Right renal cortex interstitium (tissue), 3 donors: ENCODE measurements at regions not wholly inside any gene's neighbourhood (a gene's known extent, or its start where the extent isn't known, plus 50 kb on each side); places are given as distances from the start of the nearest gene placed in this dataset.
"Not testable (repeated sequence)": the region's sequence is repeated elsewhere in the genome, so short reads cannot be mapped to it uniquely, and the experiment has no call there.

Experiments used
- DNase-seq, 3 donors: peaks; one replicate each; pipeline ENCODE4 v3.0.0-alpha.2; 2013; ENCODE audit warnings: low read depth in 3 of 3, low spot score in 2 of 3

DNA sequence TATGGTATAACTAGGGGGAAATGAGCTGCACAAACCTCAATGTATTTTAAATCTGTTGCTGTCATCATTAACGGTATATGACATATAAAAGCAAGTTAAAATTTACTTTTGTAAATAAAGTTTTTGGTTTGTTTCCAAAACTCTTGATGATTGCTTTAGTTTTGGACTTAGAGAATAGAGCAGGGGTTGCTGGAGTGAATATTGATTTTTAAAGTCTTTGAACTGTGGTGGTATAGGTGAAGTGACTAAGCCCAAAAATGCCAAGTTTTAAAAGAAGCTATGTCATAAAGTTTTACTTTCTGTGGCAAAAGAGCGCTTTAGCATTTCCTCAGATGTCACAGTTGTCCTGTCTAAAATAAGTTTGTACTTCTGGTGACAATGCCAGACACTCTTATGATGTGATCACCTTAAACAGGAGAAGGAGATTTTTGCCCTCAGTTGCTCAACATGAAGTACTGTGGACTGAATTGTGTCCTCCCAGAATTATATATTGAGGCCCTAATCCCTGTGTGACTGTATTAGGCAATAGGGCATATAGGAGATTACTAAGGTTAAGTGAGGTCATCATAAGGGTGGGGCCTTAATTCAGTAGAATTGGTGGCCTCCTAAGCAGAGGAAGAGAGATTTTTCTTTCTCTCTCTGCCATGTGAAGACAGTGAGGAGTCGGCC is 175.2 kb upstream of the PLGLB1 start:
- DNase-seq = not testable (repeated sequence)

DNA sequence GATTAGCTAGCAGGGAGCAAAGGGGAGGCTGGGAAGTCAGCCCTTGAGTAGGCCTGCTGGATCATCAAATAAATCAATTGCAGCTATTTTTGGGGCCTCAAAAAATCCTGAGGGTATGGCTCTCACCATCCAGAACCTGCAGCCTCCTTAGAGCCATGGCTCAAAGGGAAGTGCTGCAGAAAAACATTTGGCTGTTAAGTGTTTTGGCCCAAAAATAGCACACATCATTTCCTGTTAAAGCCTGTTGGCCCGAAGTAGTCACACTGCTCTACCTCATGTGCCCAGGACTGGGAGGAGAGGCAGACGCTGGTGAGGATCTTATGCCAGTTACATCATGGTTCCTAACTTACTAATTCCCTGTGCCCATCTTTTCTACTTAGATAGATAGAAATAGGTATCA is 176.8 kb upstream of the PLGLB1 start:
- DNase-seq = not testable (repeated sequence)

DNA sequence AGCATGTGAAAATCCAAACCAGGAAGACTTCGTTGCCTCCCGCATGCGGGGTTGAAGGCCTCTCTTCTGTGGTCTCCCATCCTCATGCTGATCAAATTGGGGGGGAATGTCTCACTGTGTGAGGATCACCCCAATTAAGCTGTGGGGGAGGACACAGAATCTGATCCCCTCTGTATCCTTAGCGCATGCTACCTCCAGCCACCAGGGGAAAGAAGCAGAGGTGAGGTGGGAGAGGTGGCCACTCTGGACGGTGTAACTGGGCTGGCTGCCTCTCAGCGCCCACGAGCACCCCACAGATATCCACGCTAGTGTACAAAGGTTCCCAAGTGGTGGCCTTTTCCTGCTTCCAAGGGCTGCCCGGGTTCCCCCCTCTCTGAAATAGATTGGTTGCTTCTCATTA is 177.6 kb upstream of the PLGLB1 start:
- not testable (repeated sequence) for DNase-seq

- DNase-seq = not testable (repeated sequence)
Measured at GRCh38 chr2:87204569-87205147, 183.0 kb upstream of the PLGLB1 start.

- not testable (repeated sequence) for DNase-seq
Measured at GRCh38 chr2:87212938-87213337, 191.3 kb upstream of the PLGLB1 start.

GRCh38 chr2:87217005-87217404 is 195.4 kb upstream of the PLGLB1 start:
- DNase-seq = not testable (repeated sequence)

DNA sequence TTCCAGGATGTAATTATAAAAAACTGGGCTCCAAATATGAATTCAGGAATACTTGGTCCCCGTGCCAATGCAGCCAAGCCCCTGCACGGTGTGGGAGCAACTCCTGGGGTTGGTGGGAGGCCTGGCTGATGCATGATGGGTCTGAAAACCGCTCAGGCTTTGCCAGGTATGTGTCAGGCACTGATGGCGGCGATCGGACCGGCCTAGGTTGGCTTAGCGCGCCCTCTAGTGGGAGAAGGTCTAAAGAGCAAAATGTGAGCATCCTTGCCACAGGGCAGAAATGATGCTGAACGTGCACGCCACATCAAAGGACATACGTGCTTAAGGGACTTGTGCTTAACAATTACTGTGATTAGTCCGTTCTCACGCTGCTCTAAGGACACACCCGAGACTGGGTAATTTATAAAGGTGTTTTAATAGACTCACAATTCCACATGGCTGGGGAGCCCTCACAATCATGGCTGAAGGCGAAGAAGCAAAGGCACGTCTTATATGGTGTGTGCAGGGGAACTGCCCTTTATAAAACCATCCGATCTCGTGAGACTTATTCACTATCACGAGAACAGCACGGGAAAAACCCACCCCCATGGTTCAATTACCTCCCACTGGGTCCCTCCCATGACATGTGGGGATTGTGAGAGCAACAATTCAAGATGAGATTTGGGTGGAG is 196.2 kb upstream of the PLGLB1 start:
- not testable (repeated sequence) for DNase-seq

DNA sequence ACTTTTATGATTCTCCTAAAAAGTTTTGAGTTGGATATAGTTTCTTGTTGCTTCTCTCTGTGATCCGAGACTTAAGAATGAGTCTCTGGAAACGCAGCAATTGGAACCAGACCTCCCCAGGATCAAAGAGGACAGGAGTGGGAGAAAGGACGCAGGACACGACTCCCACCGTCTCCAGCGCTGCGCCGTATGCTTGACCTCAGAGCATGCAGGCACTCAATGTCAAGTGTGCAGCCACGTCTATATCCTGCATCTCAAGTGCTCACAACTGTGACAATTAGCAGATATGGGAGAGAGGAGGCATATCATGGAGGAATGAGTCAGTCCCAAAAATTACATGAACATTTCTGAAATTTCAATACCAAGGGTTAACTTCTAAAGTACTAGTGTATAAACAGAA is 199.0 kb upstream of the PLGLB1 start:
- DNase-seq = not testable (repeated sequence)

DNA sequence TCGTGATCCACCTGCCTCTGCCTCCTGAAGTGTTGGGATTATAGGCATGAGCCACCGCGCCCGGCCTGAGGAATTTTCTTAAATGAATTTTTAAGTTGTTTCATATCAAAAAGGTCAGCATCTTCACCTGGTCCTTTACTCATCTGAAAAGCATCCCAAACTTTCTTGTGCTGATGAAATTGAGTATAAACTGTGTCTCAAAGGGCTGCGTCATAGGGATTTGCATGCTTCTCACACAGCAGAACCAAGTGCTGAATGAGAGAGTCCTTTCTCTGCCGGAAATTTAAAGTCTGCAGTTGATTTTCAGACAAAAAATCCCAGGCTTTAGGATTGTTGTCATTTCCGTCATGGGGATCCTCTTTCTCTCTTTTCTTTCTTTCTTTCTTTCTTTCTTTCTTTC is 200.5 kb upstream of the PLGLB1 start:
- DNase-seq = not testable (repeated sequence)

DNA sequence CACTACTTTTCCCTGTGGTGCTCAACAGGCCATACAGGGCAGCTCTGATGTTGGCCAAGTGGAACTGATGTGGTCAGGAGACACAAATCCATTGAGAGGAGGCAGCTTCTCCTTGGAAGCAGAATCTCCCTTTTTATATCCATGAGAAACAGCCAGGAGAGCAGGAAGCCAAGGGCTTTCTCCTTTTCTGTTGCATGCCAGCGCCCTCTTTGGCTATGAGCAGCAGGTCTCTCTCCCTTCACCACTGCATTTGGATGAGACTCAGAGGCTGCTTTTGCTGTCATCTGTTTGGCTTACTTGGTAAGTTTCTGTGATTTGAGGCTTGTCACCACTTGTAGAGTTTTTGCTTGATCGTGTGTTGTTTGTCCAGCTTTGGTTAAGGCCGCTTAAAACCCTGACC is 202.2 kb upstream of the PLGLB1 start:
- DNase-seq = not testable (repeated sequence)

DNA sequence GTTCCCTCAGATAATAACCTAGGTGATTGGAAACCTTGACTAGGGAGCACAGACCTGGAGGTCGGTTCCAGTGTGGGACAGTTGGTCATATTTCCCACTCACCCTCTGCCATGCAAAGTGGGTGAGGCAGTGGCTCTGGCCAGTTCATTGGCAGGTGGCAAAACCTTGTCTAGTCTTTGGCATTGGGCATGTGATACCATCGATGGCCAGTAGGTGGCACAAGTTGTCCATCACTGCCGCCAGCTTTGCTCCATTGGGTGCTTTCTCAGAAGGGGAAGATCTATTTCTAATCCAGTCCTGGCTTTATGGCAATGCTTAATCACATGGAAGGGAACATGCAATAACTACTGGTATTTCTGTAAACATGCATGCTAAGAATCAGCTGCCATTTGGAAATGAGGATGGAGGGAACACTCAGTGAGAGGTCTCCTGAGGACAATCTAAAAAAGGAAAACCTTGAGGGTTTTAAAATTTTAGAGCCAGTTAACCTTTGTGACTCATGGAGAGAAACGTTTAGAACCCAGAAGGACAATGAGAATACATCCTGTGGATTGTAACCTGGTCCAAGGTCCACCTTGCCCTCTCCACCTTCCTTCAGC is 207.5 kb upstream of the PLGLB1 start:
- not testable (repeated sequence) for DNase-seq

- not testable (repeated sequence) for DNase-seq
Measured at GRCh38 chr2:87229964-87230363, 208.3 kb upstream of the PLGLB1 start.

DNA sequence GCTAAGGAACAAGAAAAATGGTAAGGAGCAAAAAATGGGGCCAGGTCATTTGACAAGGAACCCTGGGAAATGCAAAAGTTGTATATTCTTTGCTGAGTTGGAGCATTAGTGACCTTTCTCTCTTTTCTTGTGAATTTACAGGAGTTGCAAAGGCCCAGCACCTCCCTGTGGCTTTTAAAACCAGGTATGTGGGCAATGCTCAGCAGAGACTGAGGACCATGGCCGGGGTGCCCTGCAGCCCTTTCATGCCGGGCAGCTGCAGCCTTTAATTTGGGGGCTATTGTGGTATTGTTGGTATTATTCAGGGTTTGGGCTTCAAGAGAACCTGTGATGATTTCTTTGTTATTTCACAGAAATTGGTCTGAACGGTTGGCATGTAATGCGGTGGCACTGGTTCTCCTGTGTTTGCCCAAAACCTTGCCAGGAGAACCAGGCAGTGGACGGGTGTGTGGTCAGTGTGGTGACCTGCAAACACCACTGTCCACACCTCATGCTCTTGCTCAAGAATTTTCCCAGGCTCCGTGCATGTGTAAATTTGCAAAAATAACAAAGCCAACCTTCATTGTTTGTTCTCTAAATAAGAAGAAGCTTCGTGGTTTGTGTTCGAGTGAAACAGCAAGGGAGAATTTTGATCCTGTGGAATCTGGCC is 213.8 kb upstream of the PLGLB1 start:
- DNase-seq = not testable (repeated sequence)

DNA sequence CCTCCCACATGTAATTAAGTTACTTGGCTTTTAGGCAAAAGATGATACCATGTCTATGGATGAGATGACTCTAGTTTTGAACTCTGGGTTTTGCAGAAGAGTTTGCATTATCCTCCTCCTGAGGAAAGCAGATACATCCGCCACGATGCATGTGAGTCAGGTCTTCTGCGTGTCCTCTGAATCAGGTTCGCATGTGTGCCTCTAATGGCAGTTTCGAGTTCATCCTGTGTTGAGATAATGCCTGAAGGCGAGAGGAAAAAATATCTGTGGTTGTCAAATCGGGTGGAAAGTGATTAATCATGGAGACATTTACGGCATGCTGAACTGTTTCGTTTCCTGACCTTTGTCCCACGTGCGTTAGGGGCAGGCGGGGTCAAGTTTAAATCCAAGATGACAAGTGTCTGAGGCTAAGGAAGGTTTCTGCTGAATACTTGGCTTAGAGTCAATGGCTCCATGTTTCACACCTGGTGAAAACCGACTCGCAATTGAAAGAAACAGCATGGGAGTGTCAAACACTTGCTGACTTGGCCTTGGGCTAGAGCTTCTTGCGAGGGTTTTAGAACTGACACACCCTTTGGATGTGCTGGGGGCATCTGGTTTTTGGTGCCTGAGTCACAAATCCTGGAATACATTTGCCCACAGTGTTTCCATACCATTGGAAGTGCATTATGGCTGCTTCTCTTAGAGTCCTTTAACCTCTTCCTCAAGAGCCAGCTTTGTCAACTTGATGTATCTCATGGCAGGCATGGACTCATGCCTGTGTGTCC is 216.1 kb upstream of the PLGLB1 start:
- DNase-seq = not testable (repeated sequence)

GRCh38 chr2:87239558-87240215 is 218.0 kb upstream of the PLGLB1 start:
- DNase-seq = not testable (repeated sequence)

DNA sequence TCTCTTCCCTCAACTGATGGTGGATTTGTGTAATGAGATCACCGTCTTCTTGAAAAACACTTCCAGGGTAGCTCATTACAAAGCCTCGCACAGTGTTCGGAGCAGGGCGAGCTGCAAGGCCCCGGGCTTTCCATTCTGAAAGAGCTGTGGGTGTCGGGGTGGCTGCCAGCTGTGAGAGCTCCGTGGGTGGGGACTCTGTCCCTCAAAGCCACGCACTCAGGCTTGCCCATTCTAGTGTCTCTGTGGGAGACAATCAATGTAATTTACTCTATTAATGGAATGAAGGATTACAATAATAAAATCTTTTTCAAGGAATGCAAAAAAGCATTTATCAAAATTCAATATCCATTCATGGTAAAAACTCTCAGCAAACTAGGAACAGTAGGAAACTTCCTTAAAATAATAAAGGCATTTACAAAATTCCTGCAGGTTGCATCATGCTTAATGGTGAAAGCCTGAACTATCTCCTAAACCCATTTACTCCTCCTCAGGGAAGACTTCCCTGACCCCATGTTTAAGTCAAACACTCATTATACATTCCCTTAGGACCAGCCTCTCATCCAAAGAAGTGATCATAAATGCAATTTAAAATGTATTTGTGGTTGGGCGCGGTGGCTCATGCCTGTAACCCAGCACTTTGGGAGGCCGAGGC is 224.5 kb upstream of the PLGLB1 start:
- not testable (repeated sequence) for DNase-seq

DNA sequence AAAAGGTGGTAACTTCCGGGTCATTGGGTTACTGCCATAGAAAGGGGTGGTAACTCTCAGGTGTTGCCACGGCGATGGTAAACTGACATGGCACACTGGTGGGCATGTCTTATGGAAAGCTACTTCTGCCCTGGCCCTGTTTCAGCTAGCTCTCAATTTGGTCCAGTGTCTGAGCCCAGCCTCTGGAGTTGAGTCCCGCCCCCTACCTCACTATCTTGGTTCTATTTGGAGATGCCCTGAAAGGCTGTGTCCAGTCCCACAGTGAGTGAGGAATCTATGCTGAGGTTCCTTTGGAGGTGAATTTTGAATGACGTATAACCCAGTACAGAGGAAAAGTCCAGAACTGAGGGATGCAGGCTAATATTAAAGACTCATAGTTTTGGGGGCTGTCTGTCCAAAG is 230.4 kb upstream of the PLGLB1 start:
- DNase-seq = not testable (repeated sequence)

- not testable (repeated sequence) for DNase-seq
Measured at GRCh38 chr2:87254562-87254961, 232.9 kb upstream of the PLGLB1 start.

DNA sequence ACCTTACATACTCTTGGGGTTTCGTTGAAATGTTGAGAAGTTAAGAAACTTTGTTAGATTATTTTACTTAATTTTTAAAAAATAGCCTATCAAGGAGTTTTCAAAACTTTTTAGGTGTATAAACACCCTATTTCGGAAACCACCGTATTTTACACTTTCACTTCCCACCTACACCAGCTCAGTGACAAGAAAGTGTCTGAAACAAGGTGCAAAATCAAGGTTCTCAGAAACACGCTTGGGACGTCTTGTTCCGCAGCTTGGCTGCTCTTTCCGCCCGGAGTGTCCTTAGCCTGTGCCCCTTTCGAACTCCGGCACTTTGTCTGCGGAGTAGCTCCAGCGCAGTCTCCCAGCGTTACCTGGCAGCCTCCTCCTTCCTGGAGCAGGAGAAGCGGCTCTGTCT is 233.8 kb upstream of the PLGLB1 start:
- not testable (repeated sequence) for DNase-seq
